IPS-20b (cell line): ENCODE measurements at regions not wholly inside any gene's neighbourhood (a gene's known extent, or its start where the extent isn't known, plus 50 kb on each side); places are given as distances from the start of the nearest gene placed in this dataset.
A peak's percentile ranks its signal among the peaks of the same experiment; 100 is the strongest.

Experiments
- H3K27ac ChIP-seq: one replicate; pipeline ENCODE4 v1.5.1; 2013; ENCODE audit warnings: low read length
- H3K27me3 ChIP-seq: 2 replicates; pipeline ENCODE4 v1.6.1; 2013; ENCODE audit warnings: mild to moderate bottlenecking, low read length, inconsistent platforms; ENCODE audit not compliant: insufficient read depth
- H3K36me3 ChIP-seq: 2 replicates; pipeline ENCODE4 v1.6.1; 2013; ENCODE audit warnings: low read depth, mild to moderate bottlenecking, inconsistent platforms, low read length, moderate library complexity; ENCODE audit not compliant: insufficient read depth
- H3K4me1 ChIP-seq: 2 replicates; pipeline ENCODE4 v1.6.1; 2013; ENCODE audit warnings: mild to moderate bottlenecking, control low read depth, inconsistent platforms, low read length, moderate library complexity; ENCODE audit not compliant: insufficient read depth
- H3K4me3 ChIP-seq: 2 replicates; pipeline ENCODE4 v1.5.1; 2013; ENCODE audit warnings: mild to moderate bottlenecking, low read length, inconsistent platforms
- H3K9ac ChIP-seq: 2 replicates; pipeline ENCODE4 v1.6.1; 2013; ENCODE audit warnings: low read depth, mild to moderate bottlenecking, inconsistent platforms, low read length, moderate library complexity
- H3K9me3 ChIP-seq: 2 replicates; pipeline ENCODE4 v1.6.1; 2013; ENCODE audit warnings: mild to moderate bottlenecking, low read depth, low read length, inconsistent platforms; ENCODE audit not compliant: insufficient read depth

- Histone ChIP-seq H3K4me3 (no peak overlapping the region), H3K27ac (no peak overlapping the region), H3K4me1 (no peaks in the 10 kb centered on the region), H3K36me3 (no peaks in the 10 kb centered on the region), H3K9ac (no peak overlapping the region), H3K9me3 (no peaks in the 10 kb centered on the region), H3K27me3 (no peaks in the 10 kb centered on the region)
These were observed 93.1 kb upstream of the TIAM2 start for GRCh38 chr6:154901876-154902552.

GRCh38 chr6:154907291-154907690 is 87.8 kb upstream of the TIAM2 start:
- H3K4me3 ChIP-seq = no peak overlapping the region
- peaks cover 14% of the 10 kb centered on the region; the same call in 1 of the 2 replicates for H3K4me1 ChIP-seq
- no peak overlapping the region for H3K9ac ChIP-seq
- H3K9me3 ChIP-seq = no peaks in the 10 kb centered on the region
- no peaks in the 10 kb centered on the region for H3K27me3 ChIP-seq
- H3K27ac ChIP-seq = no peak overlapping the region
- 0 out of 2 replicates have a peak, but pooled peaks cover 6% of the 10 kb centered on the region for H3K36me3 ChIP-seq

- Histone ChIP-seq H3K4me3 (no peak overlapping the region), H3K27me3 (no peaks in the 10 kb centered on the region), H3K9ac (no peak overlapping the region), H3K9me3 (no peaks in the 10 kb centered on the region), H3K4me1 (peaks cover 14% of the 10 kb centered on the region; the same call in 1 of the 2 replicates), H3K36me3 (0 out of 2 replicates have a peak, but pooled peaks cover 6% of the 10 kb centered on the region), H3K27ac (no peak overlapping the region)
These were observed 86.4 kb upstream of the TIAM2 start for GRCh38 chr6:154908723-154909122.

- Histone ChIP-seq H3K4me1 (peaks cover 14% of the 10 kb centered on the region; the same call in 1 of the 2 replicates), H3K36me3 (0 out of 2 replicates have a peak, but pooled peaks cover 6% of the 10 kb centered on the region), H3K4me3 (peak overlapping the region; percentile 44; the same call in 1 of the 2 replicates), H3K27me3 (no peaks in the 10 kb centered on the region), H3K9ac (peak overlapping the region; percentile 3; the same call in 1 of the 2 replicates), H3K27ac (peak overlapping the region; percentile 4), H3K9me3 (no peaks in the 10 kb centered on the region)
These were observed 85.8 kb upstream of the TIAM2 start for GRCh38 chr6:154909311-154909710.

GRCh38 chr6:154909821-154910220 is 85.3 kb upstream of the TIAM2 start:
- Histone ChIP-seq H3K9ac (peak overlapping the region; percentile 3; the same call in 1 of the 2 replicates), H3K27ac (peak overlapping the region; percentile 4), H3K4me1 (peaks cover 14% of the 10 kb centered on the region; the same call in 1 of the 2 replicates), H3K36me3 (0 out of 2 replicates have a peak, but pooled peaks cover 6% of the 10 kb centered on the region), H3K27me3 (no peaks in the 10 kb centered on the region), H3K9me3 (no peaks in the 10 kb centered on the region), H3K4me3 (peak overlapping the region; percentile 44; the same call in 1 of the 2 replicates)

- Histone ChIP-seq H3K9me3 (no peaks in the 10 kb centered on the region), H3K4me3 (no peak overlapping the region), H3K27ac (no peak overlapping the region), H3K27me3 (no peaks in the 10 kb centered on the region), H3K9ac (no peak overlapping the region), H3K4me1 (peaks cover 11% of the 10 kb centered on the region; the same call in 1 of the 2 replicates), H3K36me3 (no peaks in the 10 kb centered on the region)
These were observed 80.8 kb upstream of the TIAM2 start for GRCh38 chr6:154914288-154914687.

- no peaks in the 10 kb centered on the region for H3K4me1 ChIP-seq
- no peak overlapping the region for H3K4me3 ChIP-seq
- no peaks in the 10 kb centered on the region for H3K36me3 ChIP-seq
- H3K27ac ChIP-seq = no peak overlapping the region
- no peaks in the 10 kb centered on the region for H3K9me3 ChIP-seq
- H3K27me3 ChIP-seq = no peaks in the 10 kb centered on the region
- no peak overlapping the region for H3K9ac ChIP-seq
These were observed 78.3 kb upstream of the TIAM2 start for GRCh38 chr6:154916857-154917256.

- Histone ChIP-seq H3K9ac (no peak overlapping the region), H3K4me1 (no peaks in the 10 kb centered on the region), H3K27me3 (no peaks in the 10 kb centered on the region), H3K9me3 (no peaks in the 10 kb centered on the region), H3K27ac (no peak overlapping the region), H3K36me3 (no peaks in the 10 kb centered on the region), H3K4me3 (no peak overlapping the region)
These were observed 77.2 kb upstream of the TIAM2 start for GRCh38 chr6:154917941-154918340.

GRCh38 chr6:154919806-154920205 is 75.3 kb upstream of the TIAM2 start:
- Histone ChIP-seq H3K9me3 (no peaks in the 10 kb centered on the region), H3K4me3 (no peak overlapping the region), H3K27me3 (no peaks in the 10 kb centered on the region), H3K36me3 (no peaks in the 10 kb centered on the region), H3K4me1 (peaks cover 5% of the 10 kb centered on the region; the same call in 1 of the 2 replicates), H3K9ac (no peak overlapping the region), H3K27ac (no peak overlapping the region)

GRCh38 chr6:154920495-154921200 is 74.5 kb upstream of the TIAM2 start:
- Histone ChIP-seq H3K27me3 (no peaks in the 10 kb centered on the region), H3K9me3 (no peaks in the 10 kb centered on the region), H3K4me3 (no peak overlapping the region), H3K9ac (no peak overlapping the region), H3K27ac (no peak overlapping the region), H3K4me1 (peaks cover 5% of the 10 kb centered on the region; the same call in 1 of the 2 replicates), H3K36me3 (no peaks in the 10 kb centered on the region)

GRCh38 chr6:154921482-154921881 is 73.6 kb upstream of the TIAM2 start:
- Histone ChIP-seq H3K27me3 (no peaks in the 10 kb centered on the region), H3K9me3 (no peaks in the 10 kb centered on the region), H3K9ac (no peak overlapping the region), H3K36me3 (no peaks in the 10 kb centered on the region), H3K27ac (no peak overlapping the region), H3K4me3 (no peak overlapping the region), H3K4me1 (peaks cover 5% of the 10 kb centered on the region; the same call in 1 of the 2 replicates)
